ENCODE measurements at regions not wholly inside any gene's neighbourhood (a gene's known extent, or its start where the extent isn't known, plus 50 kb on each side); places are given as distances from the start of the nearest gene placed in this dataset.
A peak's percentile ranks its signal among the peaks of the same experiment; 100 is the strongest.
"Not testable (repeated sequence)": the region's sequence is repeated elsewhere in the genome, so short reads cannot be mapped to it uniquely, and the experiment has no call there.

DNA sequence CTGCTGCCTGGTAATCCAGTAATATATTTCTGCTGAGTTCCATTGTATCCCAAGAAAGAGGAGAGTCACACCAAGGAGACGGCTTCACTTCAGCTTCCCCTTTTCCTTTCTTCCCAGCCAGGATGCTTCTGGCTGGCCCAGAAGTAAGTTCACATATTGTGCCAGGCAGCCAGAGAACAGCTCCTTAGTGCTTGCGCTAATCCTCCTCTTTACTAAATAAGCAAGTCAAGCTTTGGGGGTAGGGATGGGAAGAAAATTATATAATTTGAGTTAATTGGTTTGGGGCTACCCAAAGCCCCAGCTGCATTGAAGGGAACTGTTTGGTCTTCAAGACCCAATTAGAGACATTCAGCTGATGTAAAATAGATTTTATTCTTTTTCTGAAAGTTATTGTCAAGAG is 218.8 kb upstream of the HES1 start:
- Histone ChIP-seq H3K4me3 (no peak overlapping the region), H3K27me3 (no peaks in the 10 kb centered on the region), H3K9me3 (ENCODE audit: low read depth) (no peaks in the 10 kb centered on the region), H3K9me2 (replicated peaks; ENCODE audit: insufficient read depth) (no peaks in the 10 kb centered on the region), H3K4me1 (ENCODE audit: insufficient read depth) (peaks cover 19% of the 10 kb centered on the region), H2AFZ (no peak overlapping the region), H3K27ac (peak overlapping the region; percentile 61), H3K4me2 (no peak overlapping the region), H3K79me2 (no peaks in the 10 kb centered on the region), H3K36me3 (replicated peaks; ENCODE audit: insufficient read depth, low read depth) (no peaks in the 10 kb centered on the region), H4K20me1 (ENCODE audit: insufficient read depth, poor library complexity, severe bottlenecking) (no peaks in the 10 kb centered on the region)
- TF ChIP-seq EZH2 (IDR thresholded peaks at IDR 0.05; ENCODE audit: borderline replicate concordance) (no peak), EZH2phosphoT487 (IDR thresholded peaks at IDR 0.05; ENCODE audit: low read depth, severe bottlenecking, unreplicated experiment) (no peak)
- TF ChIP-seq, protein P1, sequence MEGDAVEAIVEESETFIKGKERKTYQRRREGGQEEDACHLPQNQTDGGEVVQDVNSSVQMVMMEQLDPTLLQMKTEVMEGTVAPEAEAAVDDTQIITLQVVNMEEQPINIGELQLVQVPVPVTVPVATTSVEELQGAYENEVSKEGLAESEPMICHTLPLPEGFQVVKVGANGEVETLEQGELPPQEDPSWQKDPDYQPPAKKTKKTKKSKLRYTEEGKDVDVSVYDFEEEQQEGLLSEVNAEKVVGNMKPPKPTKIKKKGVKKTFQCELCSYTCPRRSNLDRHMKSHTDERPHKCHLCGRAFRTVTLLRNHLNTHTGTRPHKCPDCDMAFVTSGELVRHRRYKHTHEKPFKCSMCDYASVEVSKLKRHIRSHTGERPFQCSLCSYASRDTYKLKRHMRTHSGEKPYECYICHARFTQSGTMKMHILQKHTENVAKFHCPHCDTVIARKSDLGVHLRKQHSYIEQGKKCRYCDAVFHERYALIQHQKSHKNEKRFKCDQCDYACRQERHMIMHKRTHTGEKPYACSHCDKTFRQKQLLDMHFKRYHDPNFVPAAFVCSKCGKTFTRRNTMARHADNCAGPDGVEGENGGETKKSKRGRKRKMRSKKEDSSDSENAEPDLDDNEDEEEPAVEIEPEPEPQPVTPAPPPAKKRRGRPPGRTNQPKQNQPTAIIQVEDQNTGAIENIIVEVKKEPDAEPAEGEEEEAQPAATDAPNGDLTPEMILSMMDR (IDR thresholded peaks at IDR 0.05; ENCODE audit: poor library complexity), result no peak
- DNase-seq (ENCODE audit: low spot score), result no peak
- 93% methylated on average over 2 of the region's 2 CpGs for WGBS (ENCODE audit: low lambda C conversion rate, missing lambda C conversion rate)

DNA sequence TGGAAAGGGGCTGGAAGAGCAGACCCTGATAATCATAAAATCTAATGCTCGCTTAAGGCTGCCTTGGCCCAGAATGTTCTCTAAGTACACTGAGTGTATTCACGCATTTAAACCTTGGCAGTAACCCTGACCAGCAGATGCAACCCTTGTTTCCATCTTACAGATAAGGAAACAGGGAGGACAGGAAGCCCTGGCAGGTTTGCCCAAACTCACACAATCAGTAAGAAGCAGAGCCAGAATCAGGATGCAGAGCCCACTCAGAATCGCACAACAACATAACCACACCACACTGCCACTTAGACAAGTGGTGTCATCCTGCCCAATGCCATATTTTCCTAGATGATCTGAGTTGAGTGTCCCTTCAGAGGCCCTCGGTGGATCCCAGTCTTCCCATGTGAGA is 214.5 kb upstream of the HES1 start:
- Histone ChIP-seq H4K20me1 (ENCODE audit: insufficient read depth, poor library complexity, severe bottlenecking) (no peaks in the 10 kb centered on the region), H3K36me3 (replicated peaks; ENCODE audit: insufficient read depth, low read depth) (no peaks in the 10 kb centered on the region), H2AFZ (no peak overlapping the region), H3K27me3 (no peaks in the 10 kb centered on the region), H3K4me1 (ENCODE audit: insufficient read depth) (peaks cover 5% of the 10 kb centered on the region), H3K9me2 (replicated peaks; ENCODE audit: insufficient read depth) (no peaks in the 10 kb centered on the region), H3K9me3 (ENCODE audit: low read depth) (no peaks in the 10 kb centered on the region), H3K27ac (no peak overlapping the region), H3K79me2 (no peaks in the 10 kb centered on the region), H3K4me2 (no peak overlapping the region), H3K4me3 (no peak overlapping the region)
- TF ChIP-seq EZH2 (IDR thresholded peaks at IDR 0.05; ENCODE audit: borderline replicate concordance), result no peak
- TF ChIP-seq, protein P1 (IDR thresholded peaks at IDR 0.05; ENCODE audit: poor library complexity), result no peak
- no peak for TF ChIP-seq EZH2phosphoT487 (IDR thresholded peaks at IDR 0.05; ENCODE audit: low read depth, severe bottlenecking, unreplicated experiment)
- 91% methylated on average over 4 of the region's 4 CpGs for WGBS (ENCODE audit: low lambda C conversion rate, missing lambda C conversion rate)
- DNase-seq (ENCODE audit: low spot score), result no peak

DNA sequence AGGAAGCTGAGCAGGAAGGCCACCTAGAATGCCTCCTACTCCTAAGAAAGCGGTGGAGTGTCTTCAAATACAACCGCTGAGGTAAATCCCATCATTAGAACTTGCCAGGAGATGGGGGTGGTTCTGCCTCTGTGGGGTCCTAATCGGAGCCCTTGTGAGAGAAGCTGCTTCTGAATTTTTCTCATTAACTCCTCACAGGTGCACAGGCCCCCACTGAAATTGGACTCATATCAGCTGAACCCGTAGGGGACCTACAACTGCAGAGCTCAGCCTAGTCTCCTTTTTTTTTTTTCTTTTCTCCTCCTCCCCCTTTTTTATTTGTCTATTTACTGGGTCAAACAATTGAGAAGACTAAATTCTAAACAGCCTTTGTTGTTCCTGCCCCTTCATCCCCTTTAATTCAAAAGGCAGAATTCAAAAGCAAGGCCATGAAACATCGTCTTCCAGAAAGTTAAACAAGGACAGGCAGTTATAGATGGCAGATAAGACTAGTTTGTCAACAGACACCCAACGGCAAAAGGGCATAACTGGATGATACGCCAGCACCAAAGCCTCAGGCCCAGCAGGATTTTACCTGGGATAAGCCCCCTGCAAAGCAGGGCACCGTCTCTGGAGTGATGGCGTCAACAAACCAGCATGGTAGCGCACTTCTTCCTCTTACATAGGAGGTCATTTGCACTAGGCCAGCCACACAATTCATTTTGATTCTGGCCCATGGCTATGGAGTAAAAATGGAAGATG is 213.7 kb upstream of the HES1 start:
- Histone ChIP-seq H3K4me2 (no peak overlapping the region), H2AFZ (no peak overlapping the region), H3K4me1 (ENCODE audit: insufficient read depth) (peaks cover 5% of the 10 kb centered on the region), H4K20me1 (ENCODE audit: insufficient read depth, poor library complexity, severe bottlenecking) (no peaks in the 10 kb centered on the region), H3K27me3 (no peaks in the 10 kb centered on the region), H3K79me2 (no peaks in the 10 kb centered on the region), H3K4me3 (no peak overlapping the region), H3K9me2 (replicated peaks; ENCODE audit: insufficient read depth) (no peaks in the 10 kb centered on the region), H3K36me3 (replicated peaks; ENCODE audit: insufficient read depth, low read depth) (no peaks in the 10 kb centered on the region), H3K9me3 (ENCODE audit: low read depth) (no peaks in the 10 kb centered on the region), H3K27ac (no peak overlapping the region)
- 88% methylated on average over 10 of the region's 10 CpGs for WGBS (ENCODE audit: low lambda C conversion rate, missing lambda C conversion rate)
- DNase-seq (ENCODE audit: low spot score), result no peak
- TF ChIP-seq, protein P1 (IDR thresholded peaks at IDR 0.05; ENCODE audit: poor library complexity), result no peak
- TF ChIP-seq EZH2phosphoT487 (IDR thresholded peaks at IDR 0.05; ENCODE audit: low read depth, severe bottlenecking, unreplicated experiment), result no peak
- TF ChIP-seq EZH2 (IDR thresholded peaks at IDR 0.05; ENCODE audit: borderline replicate concordance), result no peak

DNA sequence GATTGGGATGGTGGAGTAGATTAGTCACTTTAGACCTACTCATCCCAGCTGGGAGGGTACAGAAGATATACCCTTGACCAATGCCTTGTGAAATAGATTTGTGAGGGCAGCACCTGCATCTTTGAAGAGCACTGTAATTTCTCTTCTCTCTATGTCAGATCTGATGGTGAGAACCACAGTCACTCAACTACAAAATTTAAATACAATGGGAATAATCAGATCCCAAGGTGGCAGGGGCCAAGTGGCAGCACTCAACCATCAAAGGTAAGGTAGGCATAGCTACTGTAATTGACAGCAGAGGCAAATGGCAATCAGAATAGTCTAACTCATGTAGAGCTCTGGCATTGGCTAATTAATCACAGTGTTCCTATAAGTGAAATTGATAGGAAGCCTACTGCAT is 212.0 kb upstream of the HES1 start:
- H3K9me2 ChIP-seq (replicated peaks; ENCODE audit: insufficient read depth); H3K4me1 ChIP-seq (ENCODE audit: insufficient read depth); DNase-seq (ENCODE audit: low spot score); H3K36me3 ChIP-seq (replicated peaks; ENCODE audit: insufficient read depth, low read depth); H3K9me3 ChIP-seq (ENCODE audit: low read depth); H3K4me2 ChIP-seq; H4K20me1 ChIP-seq (ENCODE audit: insufficient read depth, poor library complexity, severe bottlenecking); H3K27ac ChIP-seq; H3K27me3 ChIP-seq; H3K79me2 ChIP-seq; H2AFZ ChIP-seq; H3K4me3 ChIP-seq: not testable (repeated sequence)

DNA sequence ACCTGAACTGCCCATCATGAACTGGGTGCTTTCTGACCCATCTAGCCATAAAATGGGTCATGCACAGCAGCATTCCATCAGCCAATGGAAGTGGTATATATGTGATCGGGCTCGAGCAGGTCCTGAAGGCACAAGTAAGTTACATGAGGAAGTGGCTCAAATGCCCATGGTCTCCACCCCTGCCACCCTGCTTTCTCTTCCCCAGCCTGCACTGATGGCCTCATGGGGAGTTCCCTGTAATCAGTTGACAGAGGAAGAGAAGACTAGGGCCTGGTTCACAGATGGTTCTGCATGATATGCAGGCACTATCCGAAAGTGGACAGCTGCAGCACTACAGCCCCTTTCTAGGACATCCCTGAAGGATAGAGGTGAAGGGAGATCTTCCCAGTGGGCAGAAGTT is 209.9 kb upstream of the HES1 start:
- WGBS (ENCODE audit: low lambda C conversion rate, missing lambda C conversion rate), result 96% methylated on average over 3 of the region's 3 CpGs
- not testable (repeated sequence) for H3K79me2 ChIP-seq; H2AFZ ChIP-seq; H4K20me1 ChIP-seq (ENCODE audit: insufficient read depth, poor library complexity, severe bottlenecking); H3K27me3 ChIP-seq; H3K36me3 ChIP-seq (replicated peaks; ENCODE audit: insufficient read depth, low read depth); H3K9me3 ChIP-seq (ENCODE audit: low read depth); H3K4me1 ChIP-seq (ENCODE audit: insufficient read depth); DNase-seq (ENCODE audit: low spot score); H3K4me2 ChIP-seq; H3K27ac ChIP-seq; H3K4me3 ChIP-seq; H3K9me2 ChIP-seq (replicated peaks; ENCODE audit: insufficient read depth)

DNA sequence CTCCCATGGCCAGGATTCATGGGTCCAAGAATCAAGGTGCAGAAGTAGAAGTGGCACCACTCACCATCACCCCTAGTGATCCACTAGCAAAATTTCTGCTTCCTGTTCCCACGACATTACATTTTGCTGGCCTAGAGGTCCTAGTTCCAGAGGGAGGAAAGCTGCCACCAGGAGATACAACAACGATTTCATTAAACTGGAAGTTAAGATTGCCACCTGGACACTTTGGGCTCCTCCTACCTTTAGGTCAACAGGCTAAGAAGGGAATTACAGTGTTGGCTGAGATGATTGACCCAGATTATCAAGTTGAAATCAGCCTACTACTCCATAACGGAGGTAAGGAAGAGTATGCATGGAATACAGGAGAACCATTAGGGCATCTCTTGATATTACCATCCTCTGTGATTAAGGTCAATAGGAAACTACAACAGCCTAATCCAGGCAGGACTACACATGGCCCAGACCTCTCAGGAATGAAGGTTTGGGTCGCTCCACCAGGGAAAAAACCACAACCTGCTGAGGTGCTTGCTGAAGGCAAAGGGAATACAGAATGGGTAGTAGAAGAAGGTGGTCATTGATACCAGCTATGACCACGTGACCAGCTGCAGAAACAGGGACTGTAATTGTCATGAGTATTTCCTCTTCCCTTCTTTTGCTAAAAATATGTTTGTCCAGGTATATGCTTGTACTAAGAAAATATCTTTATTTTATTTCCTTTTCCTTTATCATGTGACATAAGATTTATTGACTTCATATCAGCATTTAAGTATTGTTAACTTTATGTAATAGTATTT is 208.3 kb upstream of the HES1 start:
- not testable (repeated sequence) for H3K27ac ChIP-seq; H3K79me2 ChIP-seq; H4K20me1 ChIP-seq (ENCODE audit: insufficient read depth, poor library complexity, severe bottlenecking); H3K4me2 ChIP-seq; H3K27me3 ChIP-seq; H3K9me3 ChIP-seq (ENCODE audit: low read depth); H3K36me3 ChIP-seq (replicated peaks; ENCODE audit: insufficient read depth, low read depth); H3K4me3 ChIP-seq; DNase-seq (ENCODE audit: low spot score); H3K9me2 ChIP-seq (replicated peaks; ENCODE audit: insufficient read depth); H3K4me1 ChIP-seq (ENCODE audit: insufficient read depth); H2AFZ ChIP-seq
- WGBS (ENCODE audit: low lambda C conversion rate, missing lambda C conversion rate), result 92% methylated on average over 5 of the region's 5 CpGs

Data from hepatocyte (in vitro differentiated cells).